DMS153 treated with DMSO at 0.1 percent for 48 hours (cell line): ENCODE measurements at regions not wholly inside any gene's neighbourhood (a gene's known extent, or its start where the extent isn't known, plus 50 kb on each side); places are given as distances from the start of the nearest gene placed in this dataset.
"Not testable (repeated sequence)": the region's sequence is repeated elsewhere in the genome, so short reads cannot be mapped to it uniquely, and the experiment has no call there.

ENCODE experiments used
- DNase-seq: peaks from one replicate; lab custom pipeline; 2025; ENCODE audit not compliant: unreplicated experiment; lab: John Stamatoyannopoulos, UW

DNA sequence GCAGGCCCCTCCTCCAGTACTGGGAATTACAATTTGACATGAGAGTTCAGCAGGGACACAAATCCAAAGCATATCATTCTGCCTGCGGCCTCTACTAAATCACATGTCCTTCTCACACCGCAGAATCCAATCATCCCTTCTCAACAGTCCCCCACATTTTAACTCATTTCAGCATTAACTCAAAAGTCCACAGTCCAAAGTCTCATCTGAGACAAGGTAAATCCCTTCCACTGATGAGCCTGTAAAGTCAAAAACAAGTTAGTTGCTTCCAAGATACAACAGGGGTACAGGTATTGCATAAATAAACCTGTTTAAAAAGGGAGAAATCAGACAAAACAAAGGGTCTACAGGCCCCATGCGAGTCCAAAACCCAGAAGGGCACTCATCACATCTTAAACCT lies 64.0 kb downstream of the EBNA1BP2 start:
- no peak for DNase-seq

DNA sequence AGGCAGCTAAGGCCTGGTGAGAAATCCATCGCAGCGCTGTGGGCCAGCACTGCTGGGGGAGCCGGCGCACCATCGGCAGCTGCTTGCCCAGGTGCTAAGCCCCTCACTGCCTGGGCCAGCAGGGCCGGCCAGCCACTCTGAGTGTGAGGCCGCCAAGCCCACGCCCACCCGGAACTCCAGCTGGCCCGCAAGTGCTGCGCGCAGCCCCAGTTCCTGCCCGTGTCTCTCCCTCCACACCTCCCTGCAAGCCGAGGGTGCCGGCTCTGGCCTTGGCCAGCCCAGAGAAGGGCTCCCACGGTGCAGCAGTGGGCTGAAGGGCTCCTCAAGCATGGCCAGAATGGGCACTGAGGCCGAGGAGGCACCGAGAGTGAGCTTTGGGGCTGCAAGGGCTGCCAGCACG lies 64.4 kb downstream of the EBNA1BP2 start:
- DNase-seq = no peak

DNA sequence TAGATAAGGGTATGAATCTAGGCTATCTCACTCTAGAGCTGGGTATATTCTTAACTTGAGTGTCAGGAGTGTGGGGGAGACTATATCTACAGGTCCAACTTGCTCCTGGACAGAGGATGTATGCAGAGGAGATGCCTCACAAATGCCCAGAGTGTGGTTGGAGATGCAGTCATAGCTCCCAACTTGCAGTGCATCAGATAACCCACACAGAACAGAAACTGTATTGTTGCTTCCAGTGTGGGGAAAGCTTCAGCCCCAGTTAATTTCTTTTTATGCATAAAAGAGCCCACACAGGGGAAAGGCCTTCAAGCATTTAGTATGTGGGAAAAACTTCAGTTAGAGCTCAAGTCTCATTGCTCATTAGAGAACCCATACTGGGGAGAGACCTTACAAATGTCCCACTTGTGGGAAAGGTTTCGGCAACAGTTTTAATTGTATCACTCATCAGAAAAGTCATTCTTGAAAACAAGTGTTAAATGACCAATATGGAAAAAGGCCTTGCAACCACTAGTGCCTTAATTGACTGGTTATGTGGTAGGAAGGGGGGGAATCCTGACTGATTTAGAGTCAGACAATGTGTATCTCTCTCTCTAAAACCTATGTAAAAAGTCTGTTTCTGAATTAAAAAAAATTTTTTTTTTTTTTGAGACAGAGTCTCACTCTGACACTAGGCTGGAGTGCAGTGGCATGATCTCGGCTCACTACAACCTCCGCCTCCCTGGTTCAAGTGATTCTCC lies 67.9 kb downstream of the EBNA1BP2 start:
- no peak for DNase-seq

DNA sequence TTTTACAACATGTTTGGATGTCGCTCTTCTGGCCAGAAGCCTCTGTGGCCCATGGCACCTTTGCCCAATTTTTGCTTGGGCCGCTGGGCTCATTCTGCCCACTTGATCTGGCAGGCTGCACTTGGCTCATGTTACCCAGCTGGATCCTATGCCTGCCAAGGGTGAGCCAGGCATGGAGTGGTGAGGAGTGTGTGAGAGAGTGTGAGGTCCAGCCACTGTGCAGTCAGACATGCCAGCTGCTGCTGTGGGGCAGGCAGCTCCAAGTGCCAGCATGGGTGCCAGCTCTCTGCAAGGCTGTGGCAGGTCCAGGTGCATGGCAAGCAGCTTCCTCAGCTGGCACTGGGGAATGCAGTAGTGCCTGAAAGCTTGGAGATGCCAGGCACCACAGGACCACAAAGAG lies 71.0 kb downstream of the EBNA1BP2 start:
- no peak for DNase-seq

DNA sequence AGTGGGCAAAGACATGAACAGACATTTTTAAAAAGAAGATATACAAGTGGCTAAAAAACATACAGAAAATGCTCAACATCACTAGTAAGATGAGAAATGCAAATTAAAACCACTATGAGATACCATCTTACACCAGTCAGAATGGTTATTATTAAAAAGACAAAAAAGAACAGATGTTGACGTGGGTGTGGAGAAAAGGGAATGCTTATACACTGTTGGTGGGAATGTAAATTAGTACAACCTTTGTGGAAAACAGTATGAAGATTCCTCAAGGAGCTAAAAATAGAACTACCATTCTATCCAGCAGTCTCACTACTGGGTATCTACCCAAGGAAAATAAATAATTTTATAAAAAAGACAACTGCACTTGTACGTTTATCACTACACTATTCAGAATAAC lies 73.9 kb downstream of the EBNA1BP2 start:
- no peak for DNase-seq

DNA sequence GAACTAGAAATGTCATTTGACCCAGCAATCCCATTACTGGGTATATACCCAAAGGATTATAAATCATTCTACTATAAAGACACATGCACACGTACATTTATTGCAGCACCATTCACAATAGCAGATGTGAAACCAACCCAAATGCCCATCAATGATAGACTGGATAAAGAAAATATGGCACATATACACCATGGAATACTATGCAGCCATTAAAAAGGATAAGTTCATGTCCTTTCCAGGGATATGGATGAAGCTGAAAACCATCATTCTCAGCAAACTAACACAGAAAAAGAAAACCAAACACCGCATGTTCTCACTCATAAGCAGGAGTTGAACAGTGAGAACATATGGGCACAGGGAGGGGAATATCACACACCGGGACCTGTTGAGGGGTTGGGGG lies 75.6 kb downstream of the EBNA1BP2 start:
- not testable (repeated sequence) for DNase-seq

DNA sequence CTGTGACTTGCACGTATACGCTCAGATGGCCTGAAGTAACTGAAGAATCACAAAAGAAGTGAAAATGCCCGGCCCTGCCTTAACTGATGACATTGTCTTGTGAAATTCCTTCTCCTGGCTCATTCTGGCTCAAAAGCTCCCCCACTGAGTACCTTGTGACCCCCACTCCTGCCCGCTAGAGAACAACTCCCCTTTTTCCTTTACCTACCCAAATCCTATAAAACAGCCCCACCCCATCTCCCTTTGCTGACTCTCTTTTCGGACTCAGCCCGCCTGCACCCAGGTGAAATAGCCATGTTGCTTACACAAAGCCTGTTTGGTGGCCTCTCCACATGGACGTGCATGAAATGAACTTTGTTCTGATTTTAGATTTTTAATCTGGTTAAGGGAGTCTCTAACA lies 81.3 kb downstream of the EBNA1BP2 start:
- DNase-seq = not testable (repeated sequence)

DNA sequence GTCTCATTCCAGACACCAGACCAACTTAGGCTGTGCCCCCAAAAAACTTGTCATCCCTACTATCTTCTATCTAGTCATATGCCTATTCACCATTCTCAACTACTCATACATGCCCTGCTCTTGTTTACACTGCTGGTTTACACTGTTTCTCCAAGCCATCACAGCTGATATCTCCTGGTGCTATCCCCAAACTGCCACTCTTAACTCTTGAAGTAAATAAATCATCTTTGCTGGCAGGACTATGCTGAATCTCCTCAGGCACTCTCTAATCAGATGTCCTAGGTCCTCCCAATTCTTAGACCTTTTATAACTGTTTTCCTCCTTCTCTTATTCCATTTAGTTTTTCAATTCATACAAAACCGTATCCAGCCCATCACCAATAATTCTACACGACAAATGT lies 81.9 kb downstream of the EBNA1BP2 start:
- DNase-seq = not testable (repeated sequence)

DNA sequence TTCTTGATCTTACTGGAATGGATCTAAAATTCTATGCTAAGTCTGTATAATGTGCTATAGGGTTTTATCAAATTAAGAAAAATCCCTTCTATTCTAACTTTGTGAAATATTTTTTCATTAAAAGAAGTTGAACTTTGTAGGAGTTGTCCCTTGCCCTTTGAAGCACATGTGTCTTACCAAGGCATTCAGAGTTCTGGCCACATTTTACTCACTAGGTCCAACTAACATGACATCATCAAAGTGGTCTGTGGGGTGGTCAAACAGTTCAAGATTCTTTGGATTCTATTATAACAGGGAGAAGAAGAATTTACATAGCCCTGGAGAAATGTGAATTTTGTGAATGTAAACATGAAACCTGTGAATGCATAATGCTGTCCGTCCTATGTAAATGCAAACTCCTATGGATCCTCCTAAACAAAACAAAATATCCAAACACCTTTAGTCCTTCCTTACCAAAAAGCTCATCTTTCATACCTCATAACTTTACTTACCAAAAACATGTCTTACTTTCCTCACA lies 88.7 kb downstream of the EBNA1BP2 start:
- DNase-seq = no peak

DNA sequence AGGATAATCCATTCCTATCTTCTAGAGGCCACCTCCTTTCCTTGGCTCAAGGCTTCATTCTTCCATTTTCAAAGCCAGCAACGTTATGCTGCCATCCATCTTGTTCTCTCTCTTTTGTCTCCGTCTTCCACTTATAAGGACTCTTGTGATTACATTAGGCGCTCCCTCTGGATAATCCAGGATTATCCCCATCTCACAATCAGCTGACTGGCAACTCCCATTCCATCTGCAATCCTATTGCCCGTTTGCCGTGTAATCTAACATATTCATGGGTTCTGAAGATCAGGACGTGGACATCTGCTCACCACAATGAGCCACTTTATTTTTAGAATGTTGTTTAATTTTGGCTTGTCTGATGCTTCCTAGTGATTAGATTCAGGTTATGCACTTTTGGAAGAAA lies 89.3 kb downstream of the EBNA1BP2 start:
- no peak for DNase-seq

DNA sequence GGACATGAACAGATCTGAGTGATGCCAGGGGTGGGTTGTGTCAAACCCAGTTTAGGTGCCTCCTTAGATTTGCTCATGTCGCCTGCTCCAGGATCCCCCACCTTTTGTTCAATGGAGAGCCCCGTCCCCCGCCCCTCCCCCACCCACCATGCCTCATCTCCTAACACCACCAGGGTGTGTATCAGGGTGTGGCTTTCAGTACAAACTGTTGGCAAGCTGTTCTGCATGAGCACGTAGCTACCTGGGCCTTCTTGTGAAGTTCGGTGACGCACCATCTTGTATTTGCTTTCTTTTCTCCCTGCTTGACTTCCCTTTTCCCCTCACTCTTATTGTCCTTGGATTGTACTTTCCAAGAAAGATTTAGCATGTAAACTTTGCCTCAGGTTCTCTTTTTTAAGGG lies 94.8 kb downstream of the EBNA1BP2 start:
- no peak for DNase-seq

DNA sequence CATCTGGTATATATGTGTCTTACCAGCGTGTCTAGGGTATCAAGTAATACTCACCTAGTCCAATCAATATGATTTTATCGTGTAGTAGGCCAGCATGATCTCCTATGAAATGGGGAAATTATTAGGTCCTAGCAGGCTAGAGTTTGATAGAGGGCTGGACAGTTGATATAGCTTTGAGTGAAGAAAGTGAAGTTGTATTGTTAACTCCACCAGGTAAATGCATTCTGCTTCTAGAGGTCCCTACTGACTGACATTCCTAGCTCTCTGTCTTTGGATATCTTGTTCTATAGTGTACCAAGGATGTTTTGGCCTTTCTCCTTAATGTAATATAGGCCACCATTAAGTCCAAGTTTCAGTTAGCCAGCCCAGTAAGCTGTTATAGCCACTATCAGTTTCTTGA lies 97.4 kb downstream of the EBNA1BP2 start:
- DNase-seq = no peak

DNA sequence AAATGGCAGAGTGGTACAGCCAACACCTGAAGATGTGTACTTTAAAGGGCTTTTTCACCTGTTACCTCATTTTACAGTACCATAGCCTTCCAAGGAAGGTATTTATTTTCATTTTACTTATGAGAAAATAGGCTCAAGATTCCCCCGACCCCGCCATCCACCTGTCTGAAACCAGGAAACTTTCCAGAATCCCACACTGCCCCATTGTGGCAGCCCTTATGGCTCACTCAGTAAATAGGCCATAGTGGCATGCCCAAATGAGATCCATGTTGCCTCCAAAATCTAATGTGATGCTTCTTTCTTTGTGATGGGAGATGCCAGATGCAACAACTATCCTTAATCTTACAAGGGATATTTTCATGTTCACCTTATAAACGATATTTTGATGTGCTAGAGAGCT lies 97.8 kb downstream of the EBNA1BP2 start:
- no peak for DNase-seq

DNA sequence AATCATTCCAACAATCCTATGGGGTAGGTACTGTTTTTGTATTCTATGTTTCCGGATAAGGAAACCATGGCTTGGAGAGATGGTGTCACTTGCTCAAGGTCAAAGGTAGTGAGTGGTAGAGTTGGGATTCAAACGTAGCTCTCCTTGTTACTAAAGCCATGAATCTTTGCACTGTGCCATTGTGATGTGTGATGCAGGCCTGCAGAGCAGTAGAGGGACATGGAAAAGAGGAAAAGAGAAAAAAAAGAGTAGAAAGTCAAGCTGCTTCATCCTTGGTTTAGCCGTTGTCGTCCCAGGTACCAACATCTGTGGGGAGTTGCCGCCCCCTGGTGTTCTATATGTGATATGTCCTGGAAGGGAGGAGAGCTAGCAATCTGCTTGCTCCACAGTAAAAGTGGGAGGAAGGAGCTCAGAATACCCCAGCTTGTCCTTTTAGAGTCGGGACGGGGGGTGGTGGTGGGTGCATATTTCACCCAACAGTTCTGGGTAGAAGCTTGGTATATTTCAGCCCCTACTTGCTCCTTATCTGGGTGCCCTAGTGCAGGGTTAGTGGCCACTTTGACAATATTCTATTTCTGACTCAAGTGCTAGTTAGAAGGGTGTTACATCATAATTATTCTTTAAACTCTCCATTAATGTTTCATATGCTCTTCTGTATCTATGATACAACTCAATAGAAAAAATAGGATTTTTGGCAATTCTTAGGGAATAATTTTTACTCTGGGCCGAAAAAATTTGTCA lies 98.4 kb downstream of the EBNA1BP2 start:
- DNase-seq = peak; percentile 95

DNA sequence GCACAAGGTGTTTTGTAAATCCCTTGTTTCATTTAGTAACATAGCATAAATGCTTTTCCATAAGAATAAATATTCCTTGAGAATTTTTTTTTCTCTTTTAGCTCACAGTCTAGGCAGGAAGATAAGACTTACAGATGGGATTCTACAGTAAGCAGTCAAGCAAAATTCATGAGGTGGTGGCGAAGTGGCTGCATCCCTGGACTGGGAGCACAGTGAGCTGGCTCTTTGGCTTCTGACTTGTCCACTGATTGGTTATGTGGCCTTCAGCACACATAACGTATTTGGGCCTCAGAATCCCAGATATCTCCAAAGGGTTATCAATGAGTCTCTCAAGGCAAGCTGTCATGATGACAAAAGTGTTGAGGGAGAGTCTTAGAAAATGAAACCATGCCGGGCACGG lies 99.8 kb downstream of the EBNA1BP2 start:
- DNase-seq = no peak

DNA sequence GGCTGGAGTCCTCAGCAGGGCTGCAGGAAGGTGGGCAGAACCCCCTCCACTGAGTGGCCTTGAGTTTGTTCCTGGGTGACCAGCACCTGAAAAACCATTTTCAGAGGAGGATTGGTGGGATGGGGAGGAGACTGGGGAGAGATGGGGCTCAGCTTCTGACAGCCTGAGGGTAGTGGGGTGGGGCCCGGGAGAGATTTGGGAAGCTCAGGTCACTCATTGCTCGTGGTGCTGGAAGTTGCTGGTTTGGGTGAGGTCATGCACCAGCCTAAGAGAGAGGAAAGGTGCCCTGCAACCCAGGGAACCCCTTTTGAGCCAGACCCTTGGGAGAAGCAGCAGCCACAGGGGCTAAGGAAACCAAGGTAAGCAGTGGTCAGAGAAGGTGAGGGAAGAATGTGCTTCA lies 100.8 kb downstream of the EBNA1BP2 start:
- DNase-seq = no peak

DNA sequence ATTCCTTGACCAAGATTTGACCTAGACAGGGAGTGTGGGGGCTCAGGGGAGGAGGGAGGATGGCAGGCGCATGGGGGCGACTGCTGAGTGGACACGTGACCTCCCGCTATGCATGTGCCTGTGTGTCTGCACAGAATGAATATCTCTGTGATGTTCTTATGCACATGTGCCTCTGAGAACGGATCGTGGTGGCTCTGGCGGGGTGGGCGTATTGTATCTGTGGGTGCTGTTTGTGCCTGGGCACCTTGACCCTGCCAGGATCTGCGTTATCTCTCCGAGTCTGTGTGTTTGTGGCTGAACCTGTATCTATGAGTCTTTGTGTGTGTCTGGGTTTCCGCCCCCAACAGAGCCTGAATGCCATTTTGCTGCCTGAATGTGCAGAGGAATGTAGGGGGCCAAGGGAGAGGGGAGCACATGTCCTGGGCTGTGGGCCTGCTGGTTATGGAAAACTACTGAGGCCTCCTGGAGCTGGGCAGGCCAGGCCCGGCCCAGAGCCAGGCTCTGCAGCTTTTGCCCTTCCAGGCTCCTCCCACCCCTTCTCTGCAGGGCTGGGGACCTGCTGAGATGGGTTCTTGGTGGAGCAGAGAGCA lies 102.5 kb downstream of the EBNA1BP2 start:
- DNase-seq = no peak

DNA sequence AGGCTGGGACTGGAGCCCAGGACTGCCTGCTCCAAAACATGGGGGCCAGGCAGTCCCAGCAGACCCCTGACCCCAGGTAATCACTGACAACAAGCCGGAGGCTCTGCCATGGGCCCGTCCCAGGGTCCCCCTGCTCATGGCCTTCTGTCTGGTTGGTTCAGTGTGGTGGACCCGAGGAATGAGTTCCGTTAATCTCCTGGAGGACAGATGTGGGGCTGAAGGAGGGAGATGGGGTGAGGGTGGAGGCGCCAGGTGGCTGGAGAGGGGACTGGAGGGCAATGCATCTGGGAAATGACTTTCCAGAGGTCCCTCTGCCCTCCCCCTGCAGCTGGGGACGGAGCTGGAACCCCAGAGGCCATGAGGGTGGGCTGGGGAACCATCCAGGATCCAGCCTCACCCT lies 103.2 kb downstream of the EBNA1BP2 start:
- DNase-seq = no peak

DNA sequence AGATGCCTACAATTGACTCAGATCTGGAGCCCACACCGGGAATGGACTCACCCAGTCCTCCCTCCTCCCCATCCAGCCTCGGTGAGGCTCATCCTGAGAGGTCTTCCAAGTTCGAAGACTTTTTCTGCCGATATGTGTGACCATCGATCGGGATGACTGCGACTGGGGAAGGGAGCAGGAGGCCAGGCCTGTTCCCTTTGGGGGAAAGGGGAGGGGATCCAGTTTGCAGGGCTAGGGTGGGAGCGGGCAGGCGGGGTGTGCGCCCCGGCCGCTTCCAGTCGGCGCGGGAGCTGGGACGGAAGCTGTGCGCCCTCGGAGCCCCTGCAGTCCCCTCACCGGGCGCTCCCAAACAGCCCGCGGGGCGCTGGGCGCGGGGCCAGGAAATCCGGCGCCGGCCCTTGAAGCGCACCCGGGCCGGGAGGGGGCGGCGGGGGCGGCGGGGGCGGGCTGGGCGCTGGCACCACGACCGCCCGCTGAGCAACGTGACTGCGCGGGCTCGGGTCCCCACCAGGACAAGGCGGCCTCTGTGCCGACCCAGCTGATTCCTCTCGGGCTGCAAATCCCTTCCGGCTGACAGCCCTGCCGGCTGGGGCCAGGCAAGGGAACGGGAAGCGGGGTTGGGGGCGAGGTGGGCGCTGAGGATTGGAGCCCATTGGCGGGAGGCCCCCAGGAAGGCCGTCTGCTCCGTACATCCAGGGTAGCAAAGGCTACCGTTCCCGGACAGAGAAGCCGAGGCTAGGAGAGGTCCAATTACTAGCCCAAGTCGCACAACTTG lies 103.9 kb downstream of the EBNA1BP2 start:
- DNase-seq = peak; percentile 39

DNA sequence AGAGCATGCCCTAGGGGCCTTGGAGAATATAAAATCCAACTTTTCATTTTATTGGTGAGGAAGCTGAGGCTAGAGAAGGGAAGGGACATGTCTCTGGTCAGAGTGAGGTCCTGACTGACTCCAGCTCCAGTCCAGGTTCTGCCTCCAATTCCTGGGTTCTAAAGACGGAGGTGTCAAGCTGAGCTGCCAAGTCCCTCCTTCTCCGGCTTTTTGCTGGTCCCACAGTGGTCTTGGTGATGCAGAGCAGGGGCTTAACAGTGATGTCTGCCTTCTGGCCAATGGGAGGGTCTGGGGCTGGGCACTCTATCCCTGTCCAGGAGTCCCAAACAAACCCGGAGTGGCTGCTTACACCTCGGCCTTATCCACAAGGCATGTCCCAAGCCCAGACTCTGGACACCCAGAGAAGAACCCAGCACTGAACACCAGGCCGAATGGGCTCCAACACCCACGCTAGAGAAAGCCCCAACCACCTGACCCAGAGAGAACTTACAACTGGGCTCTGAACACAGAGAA lies 104.8 kb downstream of the EBNA1BP2 start:
- no peak for DNase-seq

DNA sequence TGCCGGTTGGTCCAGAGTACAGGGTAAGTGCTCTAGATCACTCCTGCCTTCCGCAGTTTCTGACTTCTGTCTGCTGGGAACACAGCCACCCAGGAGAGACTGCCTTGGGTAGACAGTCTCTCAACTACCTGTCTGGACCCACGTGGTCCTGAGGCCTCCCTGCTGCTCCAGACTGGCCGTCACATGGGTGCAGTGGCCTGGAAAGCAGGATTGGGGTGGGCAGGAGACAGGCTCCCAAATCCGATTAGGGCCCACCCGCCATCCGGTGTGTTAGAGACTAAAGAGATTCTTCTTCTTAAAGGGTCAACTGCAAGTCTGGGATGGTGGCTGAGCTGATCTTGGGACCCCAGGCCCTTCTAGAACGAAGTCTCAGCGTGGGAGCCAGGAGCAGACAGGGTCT lies 105.5 kb downstream of the EBNA1BP2 start:
- DNase-seq = no peak
